ENCODE measurements at regions not wholly inside any gene's neighbourhood (a gene's known extent, or its start where the extent isn't known, plus 50 kb on each side); places are given as distances from the start of the nearest gene placed in this dataset.

DNA sequence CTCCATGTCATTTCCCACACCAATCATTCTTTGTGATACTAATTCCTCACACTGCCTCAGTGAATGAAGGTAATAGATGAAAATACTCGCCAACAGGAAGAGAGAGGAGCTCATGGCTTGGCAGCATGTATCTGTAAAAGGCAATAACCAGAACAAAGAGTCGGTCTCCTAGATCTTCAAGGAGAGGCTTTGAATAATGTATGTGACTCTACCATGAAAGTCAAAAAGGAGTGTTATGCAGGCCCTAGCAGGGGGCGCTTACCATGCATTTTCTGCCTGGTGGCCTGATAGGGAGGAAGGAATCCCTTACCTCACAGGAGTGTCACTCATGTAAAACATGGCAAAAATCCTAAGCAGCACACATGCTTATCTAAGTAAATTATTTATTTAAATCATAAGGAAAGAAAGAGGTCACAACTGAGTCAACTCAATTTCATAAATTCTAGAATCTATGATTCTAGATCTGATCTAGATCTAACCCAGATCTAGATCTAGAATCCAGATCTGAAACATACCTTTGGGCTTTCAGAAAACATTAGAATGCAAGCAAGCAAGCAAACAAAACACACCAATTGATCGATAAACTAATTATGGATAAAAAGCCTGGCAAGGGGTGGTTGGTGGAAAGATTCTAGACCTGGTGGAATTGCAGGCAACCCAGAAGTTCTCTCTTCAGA lies 226.3 kb upstream of the KLF6 start:
- Mint-ChIP-seq H3K9me3 (peaks cover 4% of the 10 kb centered on the region), H3K27me3 (ENCODE audit: low read depth) (no peaks in the 10 kb centered on the region), H3K4me3 (no peak overlapping the region), H3K36me3 (no peaks in the 10 kb centered on the region), H3K27ac (no peak overlapping the region), H3K4me1 (no peaks in the 10 kb centered on the region)
- no peak for DNase-seq (ENCODE audit: low spot score in 2 of 2, unreplicated experiment in 2 of 2)
- TF ChIP-seq, protein P1, sequence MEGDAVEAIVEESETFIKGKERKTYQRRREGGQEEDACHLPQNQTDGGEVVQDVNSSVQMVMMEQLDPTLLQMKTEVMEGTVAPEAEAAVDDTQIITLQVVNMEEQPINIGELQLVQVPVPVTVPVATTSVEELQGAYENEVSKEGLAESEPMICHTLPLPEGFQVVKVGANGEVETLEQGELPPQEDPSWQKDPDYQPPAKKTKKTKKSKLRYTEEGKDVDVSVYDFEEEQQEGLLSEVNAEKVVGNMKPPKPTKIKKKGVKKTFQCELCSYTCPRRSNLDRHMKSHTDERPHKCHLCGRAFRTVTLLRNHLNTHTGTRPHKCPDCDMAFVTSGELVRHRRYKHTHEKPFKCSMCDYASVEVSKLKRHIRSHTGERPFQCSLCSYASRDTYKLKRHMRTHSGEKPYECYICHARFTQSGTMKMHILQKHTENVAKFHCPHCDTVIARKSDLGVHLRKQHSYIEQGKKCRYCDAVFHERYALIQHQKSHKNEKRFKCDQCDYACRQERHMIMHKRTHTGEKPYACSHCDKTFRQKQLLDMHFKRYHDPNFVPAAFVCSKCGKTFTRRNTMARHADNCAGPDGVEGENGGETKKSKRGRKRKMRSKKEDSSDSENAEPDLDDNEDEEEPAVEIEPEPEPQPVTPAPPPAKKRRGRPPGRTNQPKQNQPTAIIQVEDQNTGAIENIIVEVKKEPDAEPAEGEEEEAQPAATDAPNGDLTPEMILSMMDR (IDR thresholded peaks at IDR 0.05; ENCODE audit: unreplicated experiment) = no peak

DNA sequence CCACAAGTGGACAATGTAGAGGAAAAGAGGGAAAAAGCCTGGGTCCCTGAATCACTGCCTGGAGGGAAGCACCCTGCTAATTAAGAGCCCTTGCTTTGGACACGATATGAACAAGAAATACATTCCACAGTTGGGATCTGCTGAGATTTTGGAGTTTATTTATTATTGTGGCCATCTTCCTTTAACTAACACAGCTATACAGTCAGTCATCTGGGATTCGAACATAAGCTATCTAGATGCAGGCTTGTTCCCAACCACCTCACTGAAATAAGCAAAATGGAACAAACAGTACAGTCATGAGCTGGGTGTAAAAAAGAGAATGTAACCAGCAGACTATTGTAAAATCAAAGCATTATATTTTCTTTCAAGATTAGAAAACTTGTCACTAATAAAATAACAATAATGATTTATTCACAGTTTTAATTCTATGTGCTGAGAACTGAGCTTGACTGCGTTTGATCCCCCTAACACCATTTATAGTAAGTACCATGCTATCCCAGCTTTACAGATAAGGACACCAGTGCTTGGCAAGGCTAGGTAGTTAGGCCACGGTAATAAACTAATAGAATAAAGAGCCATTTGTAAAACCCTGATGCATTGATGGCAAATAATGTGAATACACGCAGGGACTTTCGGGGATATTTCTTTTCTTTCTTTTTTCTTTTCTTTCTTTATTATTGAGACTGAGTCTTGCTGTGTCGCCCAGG lies 223.8 kb upstream of the KLF6 start:
- DNase-seq (ENCODE audit: low spot score in 2 of 2, unreplicated experiment in 2 of 2) = no peak
- Mint-ChIP-seq H3K27me3 (ENCODE audit: low read depth) (no peaks in the 10 kb centered on the region), H3K4me1 (peaks cover 2% of the 10 kb centered on the region), H3K9me3 (peaks cover 4% of the 10 kb centered on the region), H3K27ac (no peak overlapping the region), H3K36me3 (no peaks in the 10 kb centered on the region), H3K4me3 (no peak overlapping the region)
- TF ChIP-seq, protein P1 (IDR thresholded peaks at IDR 0.05; ENCODE audit: unreplicated experiment) = no peak

DNA sequence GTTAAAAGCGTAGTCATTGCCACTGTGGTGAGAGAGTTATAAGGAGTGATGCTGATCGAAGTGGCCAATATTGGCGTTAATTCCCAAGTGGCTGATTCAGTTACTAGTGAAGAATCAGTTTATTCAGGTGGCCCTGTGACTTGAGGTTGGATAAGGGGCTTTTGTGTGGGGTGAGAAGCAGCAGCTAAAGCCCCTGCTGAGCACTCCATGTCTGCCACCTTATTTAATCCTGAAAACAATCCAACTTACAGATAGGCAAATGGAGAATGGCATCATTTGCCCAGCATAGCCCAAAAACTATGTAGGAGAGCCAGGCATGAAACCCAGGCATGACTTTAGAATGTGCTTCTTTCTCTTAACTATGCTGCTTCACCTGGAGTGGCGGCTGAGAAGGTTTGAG lies 222.8 kb upstream of the KLF6 start:
- Mint-ChIP-seq H3K36me3 (no peaks in the 10 kb centered on the region), H3K9me3 (peaks cover 4% of the 10 kb centered on the region), H3K4me1 (peaks cover 2% of the 10 kb centered on the region), H3K27ac (no peak overlapping the region), H3K4me3 (no peak overlapping the region), H3K27me3 (ENCODE audit: low read depth) (no peaks in the 10 kb centered on the region)
- TF ChIP-seq, protein P1 (IDR thresholded peaks at IDR 0.05; ENCODE audit: unreplicated experiment) = no peak
- DNase-seq (ENCODE audit: low spot score in 2 of 2, unreplicated experiment in 2 of 2) = no peak

DNA sequence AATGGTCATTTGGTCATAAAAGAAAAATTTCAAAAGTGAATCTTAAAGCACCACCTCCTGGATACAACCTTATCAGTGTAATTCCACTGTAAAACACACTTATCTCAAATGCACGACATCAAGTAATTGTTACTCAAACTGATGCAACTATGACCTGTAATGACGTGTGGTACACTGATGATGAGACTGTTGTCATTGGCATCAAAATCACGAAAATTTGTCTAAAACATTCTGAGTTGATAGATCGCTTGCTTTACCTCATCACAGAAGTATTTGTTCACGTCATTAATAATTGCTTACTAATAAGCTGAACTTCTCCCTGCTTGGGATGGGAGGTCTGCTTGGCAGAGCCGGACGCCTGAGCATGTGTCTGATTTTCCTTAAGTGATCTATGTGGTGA lies 221.8 kb upstream of the KLF6 start:
- Mint-ChIP-seq H3K4me3 (no peak overlapping the region), H3K4me1 (peaks cover 2% of the 10 kb centered on the region), H3K36me3 (no peaks in the 10 kb centered on the region), H3K9me3 (peaks cover 4% of the 10 kb centered on the region), H3K27ac (no peak overlapping the region), H3K27me3 (ENCODE audit: low read depth) (no peaks in the 10 kb centered on the region)
- no peak for DNase-seq (ENCODE audit: low spot score in 2 of 2, unreplicated experiment in 2 of 2)
- TF ChIP-seq, protein P1 (IDR thresholded peaks at IDR 0.05; ENCODE audit: unreplicated experiment) = no peak

DNA sequence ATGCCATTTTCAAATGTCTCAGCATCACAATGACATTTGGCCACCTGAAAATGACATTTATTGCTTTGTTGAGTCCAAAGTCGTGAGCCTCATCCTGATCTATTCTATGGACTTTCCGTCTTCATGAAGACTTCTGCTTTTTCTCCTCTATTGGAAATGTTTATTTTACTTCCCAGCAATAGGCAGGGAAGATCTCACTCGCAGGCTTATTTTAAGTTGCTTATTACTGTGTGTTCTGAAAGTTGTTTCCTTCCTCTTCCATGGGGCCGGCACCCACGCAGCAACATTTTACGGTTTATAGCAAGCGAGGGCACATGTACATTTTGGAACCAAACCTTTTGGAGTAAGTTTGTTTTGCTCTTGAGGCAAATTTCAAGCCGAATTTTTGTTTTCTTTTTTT lies 221.0 kb upstream of the KLF6 start:
- Mint-ChIP-seq H3K4me3 (no peak overlapping the region), H3K9me3 (peaks cover 8% of the 10 kb centered on the region), H3K27ac (no peak overlapping the region), H3K27me3 (ENCODE audit: low read depth) (no peaks in the 10 kb centered on the region), H3K36me3 (no peaks in the 10 kb centered on the region), H3K4me1 (peaks cover 2% of the 10 kb centered on the region)
- no peak for DNase-seq (ENCODE audit: low spot score in 2 of 2, unreplicated experiment in 2 of 2)
- TF ChIP-seq, protein P1 (IDR thresholded peaks at IDR 0.05; ENCODE audit: unreplicated experiment) = no peak
